ENCODE measurements at regions not wholly inside any gene's neighbourhood (a gene's known extent, or its start where the extent isn't known, plus 50 kb on each side); places are given as distances from the start of the nearest gene placed in this dataset.
A peak's percentile ranks its signal among the peaks of the same experiment; 100 is the strongest.

- DNase-seq (ENCODE audit: low spot score): no peak
These were observed 158.4 kb downstream of the ANKRD60 start for GRCh38 chr20:58069796-58070663.

GRCh38 chr20:58069207-58069606 lies 159.2 kb downstream of the ANKRD60 start:
- no peak for DNase-seq (ENCODE audit: low spot score)

GRCh38 chr20:58065508-58066361 lies 162.7 kb downstream of the ANKRD60 start:
- DNase-seq (ENCODE audit: low spot score): peak; percentile 29

GRCh38 chr20:58064411-58065010 lies 163.9 kb downstream of the ANKRD60 start:
- DNase-seq (ENCODE audit: low spot score): no peak

- DNase-seq (ENCODE audit: low spot score): no peak
These were observed 169.3 kb downstream of the ANKRD60 start for GRCh38 chr20:58059260-58059544.

GRCh38 chr20:58058421-58059259 lies 169.8 kb downstream of the ANKRD60 start:
- DNase-seq (ENCODE audit: low spot score): no peak

GRCh38 chr20:58056921-58057686 lies 171.3 kb downstream of the ANKRD60 start:
- no peak for DNase-seq (ENCODE audit: low spot score)

GRCh38 chr20:58056021-58056591 lies 172.3 kb downstream of the ANKRD60 start:
- no peak for DNase-seq (ENCODE audit: low spot score)

GRCh38 chr20:58054780-58055373 lies 173.6 kb downstream of the ANKRD60 start:
- DNase-seq (ENCODE audit: low spot score): no peak

GRCh38 chr20:58054082-58054779 lies 174.2 kb downstream of the ANKRD60 start:
- DNase-seq (ENCODE audit: low spot score): no peak

GRCh38 chr20:58053391-58054055 lies 174.9 kb downstream of the ANKRD60 start:
- no peak for DNase-seq (ENCODE audit: low spot score)

- no peak for DNase-seq (ENCODE audit: low spot score)
These were observed 177.1 kb downstream of the ANKRD60 start for GRCh38 chr20:58051367-58051766.

GRCh38 chr20:58048096-58048702 lies 180.3 kb downstream of the ANKRD60 start:
- peak; percentile 60 for DNase-seq (ENCODE audit: low spot score)

GRCh38 chr20:58046311-58046710 lies 182.1 kb downstream of the ANKRD60 start:
- no peak for DNase-seq (ENCODE audit: low spot score)

GRCh38 chr20:58045579-58045978 lies 182.9 kb downstream of the ANKRD60 start:
- no peak for DNase-seq (ENCODE audit: low spot score)

- no peak for DNase-seq (ENCODE audit: low spot score)
These were observed 183.4 kb downstream of the ANKRD60 start for GRCh38 chr20:58044931-58045555.

- DNase-seq (ENCODE audit: low spot score): no peak
These were observed 184.2 kb downstream of the ANKRD60 start for GRCh38 chr20:58044286-58044685.
